RPMI7951 (cell line): ENCODE measurements at regions not wholly inside any gene's neighbourhood (a gene's known extent, or its start where the extent isn't known, plus 50 kb on each side); places are given as distances from the start of the nearest gene placed in this dataset.
"Not testable (repeated sequence)": the region's sequence is repeated elsewhere in the genome, so short reads cannot be mapped to it uniquely, and the experiment has no call there.

ENCODE experiments used
- DNase-seq: peaks from one replicate; pipeline ENCODE4 v3.0.0-alpha.2; 2012; ENCODE audit warnings: low read depth

DNA sequence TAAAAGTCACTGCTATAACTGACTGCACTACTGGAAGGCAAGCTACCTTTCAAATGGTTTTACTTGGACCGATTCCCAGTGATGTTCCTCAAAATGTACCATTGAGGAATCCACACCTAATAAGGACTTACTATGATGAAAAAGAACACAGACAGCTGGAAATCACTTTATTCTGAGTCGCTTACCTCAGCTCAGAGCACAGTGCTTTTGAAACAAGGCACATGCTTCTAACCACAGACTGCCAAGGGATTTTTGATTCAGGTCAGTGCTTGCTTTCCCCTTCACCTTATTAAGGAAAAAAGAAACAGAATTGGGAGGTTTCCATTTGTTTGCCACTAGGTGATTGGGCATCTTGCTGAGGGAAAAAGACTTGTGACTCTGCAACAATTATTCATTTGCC lies 707.5 kb upstream of the FSHR start:
- no peak for DNase-seq

DNA sequence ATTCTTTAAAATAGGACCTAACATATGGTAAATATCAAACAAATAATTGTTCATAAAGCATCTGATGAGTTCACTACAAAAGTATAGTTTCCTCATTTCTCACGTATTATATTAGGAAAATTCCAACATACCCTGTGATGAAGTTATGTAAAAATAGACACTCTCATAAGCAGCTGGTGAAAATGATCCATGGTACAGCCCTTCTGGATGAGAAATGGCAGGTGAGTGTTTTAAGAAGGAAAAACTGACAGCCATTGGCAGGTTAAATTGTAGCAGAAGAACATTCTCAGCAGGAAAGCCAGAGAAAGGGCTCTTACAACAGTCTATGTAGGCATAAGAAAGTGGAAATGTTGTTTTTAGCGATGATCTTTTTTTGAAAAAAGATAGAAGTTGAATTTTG lies 706.5 kb upstream of the FSHR start:
- DNase-seq = no peak

DNA sequence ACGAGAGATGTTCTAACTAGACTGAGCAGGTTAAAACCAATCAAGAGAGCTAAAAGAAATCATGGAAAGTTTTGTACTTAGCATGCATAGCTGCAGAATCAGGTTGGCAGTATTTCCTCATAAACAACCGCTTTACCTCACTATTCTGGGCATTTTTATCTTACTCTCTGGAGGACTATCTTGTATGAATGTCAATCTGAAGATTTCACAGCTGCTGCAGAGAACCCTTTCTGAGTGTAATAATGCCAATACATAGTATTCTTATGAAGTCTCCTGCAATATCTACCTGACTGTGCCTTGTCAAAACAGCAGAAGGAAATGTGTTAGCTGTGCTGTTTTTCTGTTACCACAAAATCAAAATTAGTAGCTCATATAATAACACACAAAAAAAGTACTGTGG lies 705.9 kb upstream of the FSHR start:
- DNase-seq = no peak

DNA sequence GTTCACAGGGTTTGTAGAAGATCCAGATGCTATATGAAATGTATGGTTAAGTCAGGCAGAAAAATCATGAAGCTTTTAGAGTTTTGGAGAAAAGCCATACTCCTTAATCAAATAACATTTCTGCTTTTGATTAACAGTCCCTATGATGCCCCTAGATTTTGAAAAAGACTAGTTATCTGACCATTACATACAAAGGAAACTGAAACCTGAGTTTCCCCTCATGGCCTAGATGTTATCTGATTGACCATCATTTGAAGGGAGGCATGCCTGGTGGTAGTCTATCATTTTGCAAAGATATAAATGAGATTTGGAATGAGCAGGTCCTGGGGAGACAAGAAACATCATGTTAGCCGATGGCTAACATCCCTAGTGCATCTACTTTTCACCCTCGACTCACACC lies 704.3 kb upstream of the FSHR start:
- no peak for DNase-seq

DNA sequence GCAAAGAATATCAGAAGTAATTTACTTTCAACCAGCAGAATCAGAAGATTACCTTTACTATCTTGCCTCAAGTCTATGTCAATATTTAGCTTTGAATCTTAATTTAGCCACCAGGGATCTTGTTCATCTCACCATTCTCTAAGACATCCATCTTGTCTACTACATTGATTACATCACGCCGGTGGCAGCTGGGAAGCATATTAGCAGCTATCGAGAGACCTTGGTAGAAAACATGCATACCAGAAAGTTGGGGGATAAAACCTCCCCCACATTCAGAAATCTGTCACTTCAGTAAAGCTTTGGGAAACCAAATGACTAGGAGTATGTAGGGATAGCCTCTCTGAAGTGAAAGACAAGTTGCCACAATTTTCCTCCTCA lies 703.8 kb upstream of the FSHR start:
- no peak for DNase-seq

DNA sequence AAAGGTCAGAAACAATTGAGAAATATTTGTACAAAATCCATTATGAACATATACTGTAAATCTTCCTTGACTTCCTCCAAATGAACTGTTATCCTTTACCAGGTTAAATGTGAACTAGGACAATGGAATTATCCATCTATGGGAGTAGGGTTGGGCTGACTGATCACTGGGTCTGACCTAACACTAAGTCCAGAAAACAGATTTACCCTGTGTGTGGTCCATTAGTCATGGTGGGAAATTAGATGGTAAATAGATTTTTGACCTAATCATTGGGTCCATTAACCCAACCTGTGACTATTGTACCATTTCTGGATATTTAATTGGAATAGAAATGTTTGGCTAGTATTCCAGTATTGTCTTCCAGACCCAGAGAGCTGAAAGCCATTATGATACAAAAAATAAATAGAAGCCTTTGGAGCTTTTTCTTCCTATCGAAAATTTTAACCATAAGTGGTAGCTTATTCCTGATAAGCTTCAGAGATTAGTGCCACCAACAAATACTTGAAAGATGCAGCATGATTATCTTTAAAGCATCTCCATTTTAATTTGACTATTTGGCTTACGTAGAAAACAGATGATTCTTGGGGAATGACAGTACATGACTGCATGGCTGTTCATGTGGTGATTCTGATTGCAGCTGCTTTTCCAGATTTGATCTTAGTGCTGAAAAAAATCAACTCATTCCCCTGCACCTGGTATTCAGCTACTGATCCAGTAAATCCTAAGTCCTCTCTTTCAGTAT lies 703.2 kb upstream of the FSHR start:
- DNase-seq = no peak

DNA sequence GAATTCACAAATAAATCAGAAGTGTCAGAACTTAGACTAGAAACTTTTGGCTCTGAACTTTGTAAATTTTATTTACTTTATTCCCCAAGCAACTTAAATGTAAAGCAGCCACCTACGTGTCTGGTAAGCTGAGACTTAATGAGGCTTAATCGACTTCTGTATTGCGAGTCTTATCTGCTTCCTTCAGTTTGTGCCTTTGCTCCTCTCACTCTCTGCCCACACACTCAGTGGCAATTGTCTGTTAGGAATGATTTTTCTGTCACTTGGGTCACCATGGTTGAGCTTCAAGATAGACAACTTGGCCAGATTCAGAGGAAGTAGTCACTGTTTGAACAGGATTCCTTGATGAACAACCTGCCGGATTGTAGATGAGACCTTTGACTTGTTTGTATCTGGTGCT lies 691.4 kb upstream of the FSHR start:
- no peak for DNase-seq

DNA sequence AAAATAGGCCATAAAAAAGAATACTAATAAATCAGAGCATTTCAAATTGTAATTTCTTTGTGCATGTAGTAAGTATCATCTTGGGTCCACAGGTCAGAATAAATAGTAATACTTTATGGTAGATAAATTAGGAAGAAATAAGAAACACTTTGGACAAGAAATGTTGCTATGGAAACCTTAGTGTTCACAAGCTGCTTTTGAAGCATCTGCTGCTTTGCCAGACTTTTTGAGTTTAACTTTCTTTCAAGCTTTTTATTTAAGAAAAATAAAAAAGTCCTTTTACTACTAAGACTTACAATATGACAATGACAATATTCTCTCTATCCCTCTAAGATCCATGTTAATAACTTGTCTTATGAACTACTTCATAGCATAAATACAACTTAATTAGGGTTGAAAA lies 690.7 kb upstream of the FSHR start:
- DNase-seq = no peak

DNA sequence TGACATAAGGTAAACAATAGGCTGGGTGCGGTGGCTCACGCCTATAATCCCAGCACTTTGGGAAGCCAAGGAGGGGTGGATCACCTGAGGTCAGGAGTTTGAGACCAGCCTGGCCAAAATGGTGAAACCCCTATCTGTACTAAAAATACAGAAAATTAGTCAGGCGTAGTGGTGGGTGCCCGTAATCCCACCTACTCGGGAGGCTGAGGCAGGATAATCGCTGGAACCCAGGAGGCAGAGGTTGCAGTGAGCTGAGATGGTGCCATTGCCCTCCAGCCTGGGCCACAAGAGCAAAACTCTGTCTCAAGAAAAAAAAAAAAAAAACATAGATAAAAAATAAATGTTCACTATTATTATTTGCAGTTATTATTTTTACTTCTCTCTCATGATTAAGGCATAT lies 689.8 kb upstream of the FSHR start:
- not testable (repeated sequence) for DNase-seq

DNA sequence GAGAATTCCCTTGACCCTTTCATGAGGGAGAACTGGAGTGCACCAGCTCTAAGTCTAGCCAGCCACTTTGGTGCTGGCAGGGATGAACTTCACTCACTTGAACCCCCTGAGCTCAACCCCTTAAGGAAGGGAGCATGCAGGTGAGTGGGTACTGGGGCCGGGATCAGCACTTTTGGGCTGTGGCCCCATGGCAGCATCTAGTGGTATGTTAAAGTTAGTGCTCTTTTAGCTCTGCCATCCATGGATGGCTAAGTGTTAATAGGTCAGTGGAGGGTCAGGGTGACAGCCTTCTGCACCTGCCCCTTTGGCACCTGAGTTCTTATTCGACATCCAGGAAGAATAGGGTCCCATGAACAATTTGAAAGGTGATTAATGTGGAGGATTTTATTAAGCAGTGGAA lies 689.0 kb upstream of the FSHR start:
- no peak for DNase-seq

DNA sequence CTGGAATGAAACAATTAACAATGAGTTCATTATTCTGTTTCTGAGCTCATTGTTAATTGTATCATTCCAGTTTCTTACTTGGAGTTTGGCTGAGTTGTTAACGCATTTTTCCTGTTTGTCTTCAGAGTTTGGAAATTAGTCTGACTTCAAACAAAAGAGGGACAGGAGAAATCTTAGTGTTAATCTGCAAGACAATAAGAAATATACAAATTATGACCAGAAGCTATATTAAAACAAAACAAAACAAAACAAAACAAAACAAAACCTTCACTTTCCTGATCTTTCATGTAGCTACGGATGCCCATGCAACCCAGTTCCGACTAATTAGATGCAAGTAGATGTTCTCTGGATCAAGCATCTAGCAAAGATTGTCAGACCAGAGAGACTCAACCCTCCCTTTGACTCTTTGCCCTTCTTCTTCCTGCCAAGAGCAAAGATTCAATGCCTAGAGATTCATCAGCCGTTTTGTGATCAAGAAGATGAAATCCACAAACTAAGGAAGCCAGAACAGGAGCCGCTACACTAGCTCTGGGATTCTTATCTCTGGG lies 686.2 kb upstream of the FSHR start:
- no peak for DNase-seq

DNA sequence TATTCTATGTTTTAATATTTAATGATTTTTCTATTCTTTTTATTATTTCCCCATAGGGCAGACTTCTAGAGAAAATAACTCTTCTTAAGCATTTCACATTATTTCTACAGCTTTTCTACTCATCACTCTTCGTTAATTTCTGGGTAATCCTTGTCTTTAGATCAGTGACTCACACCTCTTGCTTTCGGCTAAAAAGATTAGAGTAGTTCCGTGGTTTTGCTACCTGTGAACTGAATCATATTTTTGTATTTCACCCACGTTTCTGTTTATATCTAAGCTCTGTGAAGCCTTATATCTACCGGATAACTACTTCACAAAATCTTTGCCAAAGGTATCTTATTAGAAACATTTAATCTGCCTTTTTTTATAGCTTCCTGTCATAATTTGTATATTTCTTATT lies 685.5 kb upstream of the FSHR start:
- no peak for DNase-seq

DNA sequence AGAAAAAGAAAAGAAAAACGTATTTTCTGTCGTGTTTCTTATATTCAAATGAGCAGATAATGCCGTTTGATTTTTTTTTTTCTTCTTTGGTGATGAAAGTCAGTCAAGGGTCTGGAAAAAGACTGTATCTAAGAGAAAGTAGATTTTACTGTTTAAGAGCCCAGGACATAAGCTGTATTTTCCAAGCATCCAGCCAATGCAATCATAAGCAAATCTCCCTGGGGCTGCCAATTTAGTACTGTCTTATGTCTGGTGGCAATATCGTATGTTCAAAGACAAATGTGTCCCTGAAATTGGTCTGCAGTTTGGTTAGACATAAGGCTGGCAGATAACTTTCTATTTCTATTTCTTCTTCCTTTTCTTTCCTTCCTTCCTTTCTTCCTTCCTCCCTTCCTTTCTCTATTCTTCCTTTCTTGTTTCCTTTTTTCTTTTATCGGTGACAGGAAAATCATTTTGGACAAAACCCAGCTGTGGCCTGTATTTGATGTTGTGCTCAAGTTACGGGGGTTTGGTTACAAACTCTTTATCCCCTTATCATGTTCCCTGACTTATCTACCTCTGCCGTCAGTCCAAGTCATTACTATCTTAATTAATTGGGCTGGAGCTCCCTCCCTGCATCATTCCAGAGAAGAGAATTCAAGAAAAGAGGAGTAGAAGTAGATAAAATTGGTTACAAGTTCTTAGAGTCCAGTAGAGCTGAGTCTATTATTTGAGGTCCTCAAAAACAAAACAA lies 683.4 kb upstream of the FSHR start:
- DNase-seq = no peak

DNA sequence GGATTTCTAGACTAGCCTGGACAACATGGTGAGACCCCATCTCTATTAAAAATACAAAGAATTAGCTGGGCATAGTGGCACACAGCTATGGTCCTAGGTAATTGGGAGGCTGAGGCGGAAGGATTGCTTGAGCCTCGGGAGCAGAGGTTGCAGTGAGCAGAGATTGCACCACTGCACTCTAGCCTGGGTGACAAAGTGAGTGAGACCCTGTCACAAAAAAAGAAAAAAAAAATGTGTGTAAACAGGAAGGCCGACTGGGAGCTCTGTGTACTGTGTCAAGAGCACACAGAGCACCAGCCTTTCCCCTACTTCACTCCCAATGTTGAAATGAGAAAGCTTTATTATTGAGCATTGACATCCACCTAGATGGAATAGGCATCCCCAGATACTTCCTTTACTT lies 681.7 kb upstream of the FSHR start:
- no peak for DNase-seq

DNA sequence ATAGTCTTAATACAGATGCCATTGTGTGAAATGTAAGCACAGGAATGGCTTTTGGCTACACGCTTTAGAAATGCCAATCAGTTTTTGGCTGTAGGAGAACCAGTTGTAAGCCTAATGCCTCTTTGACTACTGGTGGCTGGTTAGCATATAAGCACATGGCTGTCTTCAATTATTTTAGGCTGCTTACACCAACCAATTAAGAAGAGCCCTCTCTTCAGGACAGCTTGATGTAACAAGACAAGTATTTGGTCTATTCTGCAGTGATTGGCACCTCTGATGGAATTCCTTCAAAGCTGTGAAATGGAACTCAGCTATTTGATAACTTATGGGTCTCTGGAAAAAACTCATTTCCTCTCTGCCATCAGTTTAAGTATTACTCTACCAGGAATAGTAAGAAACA lies 680.1 kb upstream of the FSHR start:
- DNase-seq = no peak

DNA sequence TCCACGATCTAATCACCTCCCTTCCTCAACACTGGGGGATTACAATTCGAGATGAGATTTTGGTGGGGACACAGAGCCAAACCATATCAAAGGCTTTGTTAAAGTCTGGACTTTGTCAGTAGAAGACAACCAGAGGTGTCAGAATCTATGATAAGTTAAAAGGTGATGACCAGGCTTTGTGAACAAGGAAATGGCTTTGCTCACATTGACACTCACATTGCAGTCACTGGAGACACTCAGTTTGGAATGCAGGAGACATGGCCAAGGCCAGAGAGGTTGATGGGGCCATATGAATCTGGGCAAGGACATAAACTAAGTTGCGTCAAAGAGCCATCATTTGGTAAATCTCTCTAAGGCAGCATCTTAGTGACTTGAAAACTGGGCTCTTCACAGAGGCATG lies 678.2 kb upstream of the FSHR start:
- DNase-seq = no peak

DNA sequence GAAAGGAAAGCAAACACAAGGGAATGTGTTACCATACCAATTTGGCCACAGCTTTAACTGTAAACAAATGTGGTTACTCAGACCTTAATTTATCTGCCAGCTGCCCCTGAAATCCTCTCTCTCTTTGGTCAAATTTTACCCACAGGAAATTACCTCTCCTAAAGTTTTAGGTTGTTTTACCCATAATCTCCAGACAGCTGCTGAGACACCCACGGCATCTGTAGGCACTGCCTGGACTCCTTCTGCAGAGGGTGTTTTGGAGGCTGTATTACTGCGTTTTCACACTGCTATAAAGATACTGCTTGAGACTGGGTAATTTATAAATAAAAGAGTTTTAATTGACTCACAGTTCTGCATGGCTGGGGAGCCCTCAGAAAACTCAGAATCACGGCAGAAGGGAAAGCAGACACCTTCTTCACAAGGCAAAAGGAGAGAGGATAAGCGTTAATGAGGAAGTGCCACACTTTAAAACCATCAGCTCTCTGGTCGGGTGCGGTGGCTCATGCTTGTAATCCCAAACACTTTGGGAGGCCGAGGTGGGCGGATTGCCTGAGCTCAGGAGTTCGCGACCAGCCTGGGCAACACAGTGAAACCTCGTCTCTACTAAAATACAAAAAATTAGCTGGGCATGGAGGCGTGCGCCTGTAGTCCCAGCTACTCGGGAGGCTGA lies 677.5 kb upstream of the FSHR start:
- no peak for DNase-seq

DNA sequence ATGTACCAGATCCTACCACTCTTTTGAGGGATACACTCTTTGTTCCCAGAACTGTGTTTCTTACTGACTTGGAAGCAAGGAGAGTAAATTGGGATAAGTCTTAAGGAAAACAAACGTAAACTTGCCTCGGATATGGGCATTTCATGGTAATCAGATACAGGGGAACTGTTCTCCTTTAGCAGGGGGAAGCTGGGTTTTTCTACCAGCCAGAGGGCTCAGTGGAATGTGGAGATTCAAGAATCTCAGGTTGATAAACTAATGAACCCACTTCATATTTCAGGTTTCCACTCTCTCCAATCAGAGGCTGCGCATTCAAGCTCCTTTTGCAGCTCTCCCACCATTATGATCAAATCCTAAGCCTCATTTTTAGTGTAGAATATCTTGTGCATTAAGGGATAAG lies 676.5 kb upstream of the FSHR start:
- DNase-seq = no peak

DNA sequence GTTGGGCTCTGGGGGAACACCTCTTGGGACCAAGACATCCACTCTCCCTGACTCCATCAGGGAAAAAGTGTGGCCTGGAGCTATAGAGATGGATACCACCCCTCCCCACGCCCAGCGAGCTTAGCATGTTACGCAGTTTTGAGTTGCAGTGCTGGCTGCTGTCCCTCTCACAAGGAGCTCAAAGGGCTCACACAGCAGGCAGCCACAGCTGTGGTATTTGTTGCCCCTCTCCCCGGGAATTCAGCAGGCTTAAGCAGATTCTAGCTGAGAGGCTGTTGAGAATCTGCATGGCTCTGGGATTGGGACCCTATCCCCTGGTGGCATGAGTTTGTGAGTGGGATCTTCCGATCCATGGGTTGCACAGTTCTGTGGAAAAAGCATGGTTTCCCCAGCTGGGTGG lies 673.1 kb upstream of the FSHR start:
- no peak for DNase-seq

DNA sequence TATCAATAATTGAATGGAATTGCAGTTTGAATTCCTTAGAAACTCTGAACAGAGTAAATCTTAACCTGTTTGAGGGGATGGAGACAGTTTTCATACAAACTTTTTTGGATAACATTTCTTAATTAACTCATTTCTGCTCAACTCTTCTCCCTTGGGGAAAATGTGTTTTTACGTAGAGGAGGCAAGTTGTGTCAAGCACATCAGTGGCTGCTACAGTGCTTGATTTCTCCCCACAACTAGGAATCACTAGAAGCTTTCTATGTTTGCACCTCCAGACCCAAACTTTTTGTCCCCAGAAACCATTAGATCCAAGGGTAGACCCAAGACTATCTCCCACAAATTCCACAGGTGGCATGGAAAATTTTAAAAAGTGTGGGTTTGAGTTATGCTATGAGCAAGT lies 658.9 kb upstream of the FSHR start:
- no peak for DNase-seq

DNA sequence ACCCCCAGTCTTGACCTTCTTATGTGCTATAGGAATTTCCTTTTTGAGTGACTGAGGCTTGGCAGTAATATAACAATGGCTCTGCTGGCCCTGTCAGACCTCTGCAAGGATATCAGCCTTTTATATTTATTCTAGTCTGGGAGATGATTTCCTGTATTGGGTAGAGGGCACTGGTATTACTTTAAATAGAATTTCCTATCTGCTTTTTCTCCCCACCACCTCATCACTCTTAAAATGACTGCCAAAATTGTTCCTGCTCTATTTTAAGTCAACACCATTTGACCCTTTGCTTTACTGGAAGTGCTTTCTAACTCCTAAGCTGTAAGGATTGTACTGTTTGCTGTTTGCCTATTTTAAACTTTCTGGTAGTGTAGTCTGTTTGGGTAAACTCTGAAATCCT lies 658.4 kb upstream of the FSHR start:
- DNase-seq = no peak

DNA sequence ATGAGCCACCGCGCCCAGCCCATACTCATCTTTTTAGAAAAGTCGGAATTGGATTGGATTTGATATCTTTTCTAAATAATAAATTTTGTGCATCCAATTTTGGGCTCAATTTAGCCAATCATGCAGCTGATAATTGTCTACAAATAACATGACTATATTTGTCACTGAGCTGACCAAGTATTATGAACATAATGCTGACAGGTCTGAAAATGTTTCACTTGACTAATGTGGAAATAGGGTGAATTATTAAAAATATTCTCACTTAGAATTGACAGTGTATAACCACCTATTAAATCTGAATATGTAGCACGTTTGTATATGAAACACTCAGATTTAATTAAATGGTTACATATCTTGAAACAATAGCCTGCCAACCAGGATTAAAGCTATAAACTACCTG lies 657.2 kb upstream of the FSHR start:
- no peak for DNase-seq

DNA sequence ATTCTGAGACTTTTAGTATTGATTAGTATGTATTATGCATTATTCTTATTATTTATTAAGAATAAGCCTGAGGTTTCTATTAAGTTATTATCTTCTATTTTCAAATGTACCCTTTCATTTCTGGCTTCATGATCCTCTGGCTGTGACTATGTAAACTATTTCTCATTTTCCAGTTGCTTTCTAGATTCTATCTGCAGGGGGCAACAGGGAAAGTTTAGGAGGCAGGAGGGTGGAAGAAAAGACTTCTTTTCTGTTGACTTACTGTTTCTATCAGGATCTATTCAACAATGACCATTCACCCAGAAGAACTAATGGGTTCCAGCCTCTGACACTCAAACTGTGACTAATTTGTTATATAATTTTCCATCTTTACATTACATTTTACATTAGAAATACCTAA lies 653.4 kb upstream of the FSHR start:
- no peak for DNase-seq
